SH-SY5Y (cell line): ENCODE measurements at regions not wholly inside any gene's neighbourhood (a gene's known extent, or its start where the extent isn't known, plus 50 kb on each side); places are given as distances from the start of the nearest gene placed in this dataset.

Source experiments
- GATA2 ChIP-seq: IDR thresholded peaks from 2 replicates; pipeline ENCODE4 v1.6.1; 2011; ENCODE audit warnings: mild to moderate bottlenecking, low read depth, low read length
- GATA3 ChIP-seq: IDR thresholded peaks from 2 replicates; pipeline ENCODE4 v1.6.1; 2011; ENCODE audit warnings: low read depth, mild to moderate bottlenecking, low read length, moderate library complexity

DNA sequence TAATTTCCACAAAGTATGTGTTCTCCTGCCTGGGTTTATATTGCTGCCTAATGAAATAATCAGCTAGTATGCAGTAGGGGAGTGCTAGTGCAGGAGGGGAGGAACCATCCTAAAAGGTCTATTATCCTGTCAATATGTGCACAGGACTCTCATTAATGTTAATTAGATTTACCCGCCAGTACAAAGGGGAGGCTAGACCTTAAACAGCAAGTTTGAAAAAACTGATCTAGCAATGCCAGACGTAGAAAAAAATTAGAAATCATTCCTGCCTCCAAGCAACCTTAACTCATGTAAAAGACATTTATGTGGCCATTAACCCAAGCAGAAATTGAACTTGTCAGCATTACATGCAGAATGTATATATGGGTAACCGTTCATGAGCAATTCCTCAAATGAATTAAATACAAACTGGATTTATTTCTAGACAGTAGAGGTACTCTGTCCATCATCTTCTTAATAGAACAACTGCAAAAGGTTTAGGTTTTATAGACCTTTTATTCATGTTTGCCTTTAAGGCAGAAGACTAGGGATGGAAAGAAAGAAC lies 294.3 kb upstream of the TENM3 start:
- TF ChIP-seq GATA2 (no peak), GATA3 (no peak)
